ENCODE measurements at regions not wholly inside any gene's neighbourhood (a gene's known extent, or its start where the extent isn't known, plus 50 kb on each side); places are given as distances from the start of the nearest gene placed in this dataset.

DNA sequence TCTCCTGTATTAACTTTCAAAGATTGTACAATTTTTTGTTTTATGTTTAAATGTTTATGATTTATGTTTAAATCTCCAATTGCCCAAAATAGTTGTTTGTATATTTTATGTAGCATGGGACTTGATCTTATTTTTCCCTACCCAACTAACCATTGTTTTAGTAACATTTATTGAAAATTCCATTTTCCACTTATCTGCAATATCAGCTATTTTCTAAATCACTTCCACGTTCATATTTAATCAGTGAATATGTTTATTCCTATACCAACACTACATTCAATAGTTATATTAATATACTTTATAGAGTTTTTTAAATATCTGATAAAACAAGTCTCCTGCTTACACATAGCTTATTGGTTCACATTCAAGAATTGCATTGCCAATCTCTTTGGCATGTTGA, 532.2 kb downstream of the CHSY3 start:
- DNase-seq (ENCODE audit: low read depth, low spot score) = no peak
- TF ChIP-seq, protein P1, sequence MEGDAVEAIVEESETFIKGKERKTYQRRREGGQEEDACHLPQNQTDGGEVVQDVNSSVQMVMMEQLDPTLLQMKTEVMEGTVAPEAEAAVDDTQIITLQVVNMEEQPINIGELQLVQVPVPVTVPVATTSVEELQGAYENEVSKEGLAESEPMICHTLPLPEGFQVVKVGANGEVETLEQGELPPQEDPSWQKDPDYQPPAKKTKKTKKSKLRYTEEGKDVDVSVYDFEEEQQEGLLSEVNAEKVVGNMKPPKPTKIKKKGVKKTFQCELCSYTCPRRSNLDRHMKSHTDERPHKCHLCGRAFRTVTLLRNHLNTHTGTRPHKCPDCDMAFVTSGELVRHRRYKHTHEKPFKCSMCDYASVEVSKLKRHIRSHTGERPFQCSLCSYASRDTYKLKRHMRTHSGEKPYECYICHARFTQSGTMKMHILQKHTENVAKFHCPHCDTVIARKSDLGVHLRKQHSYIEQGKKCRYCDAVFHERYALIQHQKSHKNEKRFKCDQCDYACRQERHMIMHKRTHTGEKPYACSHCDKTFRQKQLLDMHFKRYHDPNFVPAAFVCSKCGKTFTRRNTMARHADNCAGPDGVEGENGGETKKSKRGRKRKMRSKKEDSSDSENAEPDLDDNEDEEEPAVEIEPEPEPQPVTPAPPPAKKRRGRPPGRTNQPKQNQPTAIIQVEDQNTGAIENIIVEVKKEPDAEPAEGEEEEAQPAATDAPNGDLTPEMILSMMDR (IDR thresholded peaks at IDR 0.05; ENCODE audit: low read depth, low read length) = no peak
- in situ Hi-C loops (cut with HindIII; ENCODE audit: low sequenced_read_pairs) = no loop called here
- no peak overlapping the region for H3K4me3 ChIP-seq (ENCODE audit: low read depth, low read length)

DNA sequence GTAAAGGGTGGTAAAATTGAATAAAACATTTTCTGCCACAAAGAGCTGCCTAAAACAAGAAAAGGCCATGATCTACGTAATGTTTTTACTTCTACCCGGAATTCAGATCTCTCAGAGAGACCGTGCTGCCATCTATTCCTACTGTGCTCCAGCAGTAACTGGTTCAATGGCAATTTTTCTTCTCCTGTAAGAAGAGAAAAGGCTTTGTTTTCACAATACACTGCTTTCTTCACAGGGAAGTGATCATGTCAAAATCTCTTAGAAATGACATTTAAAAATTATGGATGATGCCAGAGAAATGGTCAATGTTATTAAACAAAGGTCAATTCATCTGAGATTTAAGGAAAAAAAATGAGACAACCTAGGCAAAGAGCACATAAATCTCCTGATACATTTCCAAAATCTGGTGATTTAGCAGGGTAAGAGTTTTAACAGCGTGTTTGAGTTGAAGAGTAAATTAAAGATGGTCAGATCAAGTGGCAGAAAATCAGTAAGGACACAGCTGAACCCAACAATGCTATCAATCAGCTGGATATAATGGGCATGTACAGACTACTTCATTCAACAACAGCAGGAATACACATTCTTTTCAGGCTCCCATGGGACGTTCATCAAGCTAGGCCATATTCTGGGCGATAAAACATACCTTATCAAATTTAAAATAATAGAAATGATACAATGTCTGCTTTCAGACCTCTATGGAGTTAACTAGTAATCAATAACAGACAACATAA, 523.1 kb downstream of the CHSY3 start:
- TF ChIP-seq, protein P1 (IDR thresholded peaks at IDR 0.05; ENCODE audit: low read depth, low read length) = no peak
- H3K4me3 ChIP-seq (ENCODE audit: low read depth, low read length) = no peak overlapping the region
- no peak for DNase-seq (ENCODE audit: low read depth, low spot score)
- in situ Hi-C loops (cut with HindIII; ENCODE audit: low sequenced_read_pairs) = no loop called here

DNA sequence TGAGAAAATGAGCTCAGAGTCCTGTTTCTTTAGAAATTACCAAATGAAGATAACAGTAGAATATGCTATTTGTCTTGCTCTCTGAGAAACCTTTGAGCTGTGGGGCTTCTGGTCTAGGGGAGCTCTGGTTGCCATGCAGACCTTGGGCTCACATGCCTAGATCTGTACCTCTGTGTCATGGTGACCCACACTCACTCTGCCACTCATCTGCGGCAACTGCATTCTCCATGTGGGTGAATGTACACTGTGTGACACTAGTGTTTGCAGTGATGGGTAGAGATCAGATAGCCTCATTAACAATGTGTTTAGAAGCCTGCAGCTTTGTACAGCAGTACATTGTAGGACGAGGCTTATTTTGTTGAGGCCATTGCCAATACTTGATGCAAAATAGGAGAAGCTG, 521.2 kb downstream of the CHSY3 start:
- in situ Hi-C loops (cut with HindIII; ENCODE audit: low sequenced_read_pairs) = no loop called here
- TF ChIP-seq, protein P1 (IDR thresholded peaks at IDR 0.05; ENCODE audit: low read depth, low read length) = no peak
- H3K4me3 ChIP-seq (ENCODE audit: low read depth, low read length) = no peak overlapping the region
- DNase-seq (ENCODE audit: low read depth, low spot score) = no peak

DNA sequence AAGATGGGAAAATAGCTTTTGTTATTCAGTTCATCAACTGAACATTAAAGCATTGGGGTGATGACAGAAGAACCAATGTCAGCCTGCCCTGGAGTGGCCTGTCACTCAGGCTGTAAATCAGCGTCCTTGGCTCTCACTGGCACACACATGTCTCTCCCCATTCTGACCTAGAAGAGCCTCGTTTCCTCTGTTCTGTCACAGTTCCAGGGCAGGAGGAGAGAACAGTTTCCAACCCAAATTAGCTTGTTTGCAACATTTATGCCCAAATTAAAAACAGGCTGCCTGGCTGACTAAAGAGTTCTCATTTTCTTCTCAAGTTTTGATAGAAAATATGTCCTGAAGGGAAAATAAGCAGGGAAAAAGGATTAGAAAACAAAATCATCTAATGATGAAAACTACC, 520.1 kb downstream of the CHSY3 start:
- TF ChIP-seq, protein P1 (IDR thresholded peaks at IDR 0.05; ENCODE audit: low read depth, low read length) = no peak
- in situ Hi-C loops (cut with HindIII; ENCODE audit: low sequenced_read_pairs) = no loop called here
- no peak overlapping the region for H3K4me3 ChIP-seq (ENCODE audit: low read depth, low read length)
- no peak for DNase-seq (ENCODE audit: low read depth, low spot score)

DNA sequence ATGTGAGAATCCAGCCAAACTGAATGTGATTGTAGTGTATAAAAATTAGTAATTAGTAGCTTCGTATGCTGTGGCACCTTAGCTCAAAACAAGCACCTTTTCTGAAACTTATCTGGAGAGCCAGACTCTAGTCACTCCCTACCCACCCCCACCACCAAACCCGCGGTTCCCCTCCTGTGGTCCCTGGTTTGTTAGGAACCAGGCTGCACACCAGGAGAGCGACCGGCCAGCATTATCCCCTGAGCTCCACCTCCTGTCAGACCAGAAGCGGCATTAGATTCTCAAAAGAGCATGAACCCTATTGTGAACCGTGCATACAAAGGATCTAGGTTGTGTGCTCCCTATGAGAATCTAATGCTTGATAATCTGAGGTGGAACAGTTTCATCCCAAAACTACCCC, 498.6 kb downstream of the CHSY3 start:
- in situ Hi-C loops (cut with HindIII; ENCODE audit: low sequenced_read_pairs) = no loop called here
- TF ChIP-seq, protein P1 (IDR thresholded peaks at IDR 0.05; ENCODE audit: low read depth, low read length) = no peak
- no peak for DNase-seq (ENCODE audit: low read depth, low spot score)
- H3K4me3 ChIP-seq (ENCODE audit: low read depth, low read length) = no peak overlapping the region

DNA sequence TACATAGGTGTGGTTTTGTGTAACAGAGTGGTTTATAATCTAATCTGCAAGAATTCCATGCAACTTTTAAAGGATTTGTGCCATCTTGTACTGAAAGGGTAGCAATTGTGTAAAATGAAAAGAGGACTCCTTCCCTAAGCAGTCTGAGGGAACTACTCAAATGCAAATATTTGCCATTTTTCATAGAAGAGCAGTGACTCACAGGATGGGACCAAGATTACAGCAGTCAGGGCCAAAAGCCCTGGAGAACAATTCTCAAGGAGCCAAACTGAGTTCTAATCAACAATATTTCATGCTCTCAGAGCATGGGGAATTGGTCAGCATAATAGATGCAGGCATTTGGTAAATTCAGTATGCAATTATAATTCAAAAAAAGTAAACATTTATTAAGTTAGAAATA, 495.8 kb downstream of the CHSY3 start:
- in situ Hi-C loops (cut with HindIII; ENCODE audit: low sequenced_read_pairs) = no loop called here
- TF ChIP-seq, protein P1 (IDR thresholded peaks at IDR 0.05; ENCODE audit: low read depth, low read length) = no peak
- H3K4me3 ChIP-seq (ENCODE audit: low read depth, low read length) = no peak overlapping the region
- DNase-seq (ENCODE audit: low read depth, low spot score) = peak; percentile 68
